ENCODE measurements at regions not wholly inside any gene's neighbourhood (a gene's known extent, or its start where the extent isn't known, plus 50 kb on each side); places are given as distances from the start of the nearest gene placed in this dataset.

GRCh38 chr4:129900430-129900953 is 804.5 kb downstream of the C4orf33 start:
- no peaks in the 10 kb centered on the region for H3K36me3 ChIP-seq (ENCODE audit: control insufficient read depth in 1 of 2, insufficient read depth in 2 of 2, low read length in 2 of 2)
- H3K4me1 ChIP-seq (ENCODE audit: control insufficient read depth in 1 of 2, insufficient read depth in 2 of 2, low read length in 2 of 2), result no peaks in the 10 kb centered on the region
- no peak overlapping the region for H3K4me3 ChIP-seq (ENCODE audit: low read depth in 1 of 2, low read length in 2 of 2)
- no peaks in the 10 kb centered on the region for H3K9me3 ChIP-seq (ENCODE audit: control insufficient read depth in 1 of 2, low read length in 2 of 2)
- H3K27ac ChIP-seq (ENCODE audit: low read length), result no peak overlapping the region
- H3K27me3 ChIP-seq (ENCODE audit: low read depth, low read length), result no peaks in the 10 kb centered on the region

- H3K4me1 ChIP-seq (ENCODE audit: control insufficient read depth in 1 of 2, insufficient read depth in 2 of 2, low read length in 2 of 2), result no peaks in the 10 kb centered on the region
- no peaks in the 10 kb centered on the region for H3K27me3 ChIP-seq (ENCODE audit: low read depth, low read length)
- H3K27ac ChIP-seq (ENCODE audit: low read length), result no peak overlapping the region
- H3K36me3 ChIP-seq (ENCODE audit: control insufficient read depth in 1 of 2, insufficient read depth in 2 of 2, low read length in 2 of 2), result no peaks in the 10 kb centered on the region
- no peaks in the 10 kb centered on the region for H3K9me3 ChIP-seq (ENCODE audit: control insufficient read depth in 1 of 2, low read length in 2 of 2)
- H3K4me3 ChIP-seq (ENCODE audit: low read depth in 1 of 2, low read length in 2 of 2), result no peak overlapping the region
These were observed 805.3 kb downstream of the C4orf33 start for GRCh38 chr4:129901205-129901604.

- Histone ChIP-seq H3K36me3 (ENCODE audit: control insufficient read depth in 1 of 2, insufficient read depth in 2 of 2, low read length in 2 of 2) (no peaks in the 10 kb centered on the region), H3K9me3 (ENCODE audit: control insufficient read depth in 1 of 2, low read length in 2 of 2) (no peaks in the 10 kb centered on the region), H3K4me1 (ENCODE audit: control insufficient read depth in 1 of 2, insufficient read depth in 2 of 2, low read length in 2 of 2) (no peaks in the 10 kb centered on the region), H3K27me3 (ENCODE audit: low read depth, low read length) (no peaks in the 10 kb centered on the region), H3K4me3 (ENCODE audit: low read depth in 1 of 2, low read length in 2 of 2) (no peak overlapping the region), H3K27ac (ENCODE audit: low read length) (no peak overlapping the region)
These were observed 807.9 kb downstream of the C4orf33 start for GRCh38 chr4:129903861-129904260.

- no peak overlapping the region for H3K27ac ChIP-seq (ENCODE audit: low read length)
- no peaks in the 10 kb centered on the region for H3K27me3 ChIP-seq (ENCODE audit: low read depth, low read length)
- no peaks in the 10 kb centered on the region for H3K36me3 ChIP-seq (ENCODE audit: control insufficient read depth in 1 of 2, insufficient read depth in 2 of 2, low read length in 2 of 2)
- no peak overlapping the region for H3K4me3 ChIP-seq (ENCODE audit: low read depth in 1 of 2, low read length in 2 of 2)
- no peaks in the 10 kb centered on the region for H3K4me1 ChIP-seq (ENCODE audit: control insufficient read depth in 1 of 2, insufficient read depth in 2 of 2, low read length in 2 of 2)
- H3K9me3 ChIP-seq (ENCODE audit: control insufficient read depth in 1 of 2, low read length in 2 of 2), result no peaks in the 10 kb centered on the region
These were observed 809.3 kb downstream of the C4orf33 start for GRCh38 chr4:129905256-129905655.

GRCh38 chr4:129908117-129908516 is 812.2 kb downstream of the C4orf33 start:
- Histone ChIP-seq H3K9me3 (ENCODE audit: control insufficient read depth in 1 of 2, low read length in 2 of 2) (no peaks in the 10 kb centered on the region), H3K27ac (ENCODE audit: low read length) (no peak overlapping the region), H3K27me3 (ENCODE audit: low read depth, low read length) (no peaks in the 10 kb centered on the region), H3K4me3 (ENCODE audit: low read depth in 1 of 2, low read length in 2 of 2) (no peak overlapping the region), H3K4me1 (ENCODE audit: control insufficient read depth in 1 of 2, insufficient read depth in 2 of 2, low read length in 2 of 2) (no peaks in the 10 kb centered on the region), H3K36me3 (ENCODE audit: control insufficient read depth in 1 of 2, insufficient read depth in 2 of 2, low read length in 2 of 2) (no peaks in the 10 kb centered on the region)

GRCh38 chr4:129916991-129917390 is 821.0 kb downstream of the C4orf33 start:
- Histone ChIP-seq H3K36me3 (ENCODE audit: control insufficient read depth in 1 of 2, insufficient read depth in 2 of 2, low read length in 2 of 2) (no peaks in the 10 kb centered on the region), H3K4me1 (ENCODE audit: control insufficient read depth in 1 of 2, insufficient read depth in 2 of 2, low read length in 2 of 2) (no peaks in the 10 kb centered on the region), H3K4me3 (ENCODE audit: low read depth in 1 of 2, low read length in 2 of 2) (no peak overlapping the region), H3K27me3 (ENCODE audit: low read depth, low read length) (no peaks in the 10 kb centered on the region), H3K9me3 (ENCODE audit: control insufficient read depth in 1 of 2, low read length in 2 of 2) (no peaks in the 10 kb centered on the region), H3K27ac (ENCODE audit: low read length) (no peak overlapping the region)

- Histone ChIP-seq H3K27ac (ENCODE audit: low read length) (no peak overlapping the region), H3K27me3 (ENCODE audit: low read depth, low read length) (no peaks in the 10 kb centered on the region), H3K36me3 (ENCODE audit: control insufficient read depth in 1 of 2, insufficient read depth in 2 of 2, low read length in 2 of 2) (no peaks in the 10 kb centered on the region), H3K9me3 (ENCODE audit: control insufficient read depth in 1 of 2, low read length in 2 of 2) (no peaks in the 10 kb centered on the region), H3K4me3 (ENCODE audit: low read depth in 1 of 2, low read length in 2 of 2) (no peak overlapping the region), H3K4me1 (ENCODE audit: control insufficient read depth in 1 of 2, insufficient read depth in 2 of 2, low read length in 2 of 2) (no peaks in the 10 kb centered on the region)
These were observed 821.7 kb downstream of the C4orf33 start for GRCh38 chr4:129917651-129918050.

- Histone ChIP-seq H3K4me1 (ENCODE audit: control insufficient read depth in 1 of 2, insufficient read depth in 2 of 2, low read length in 2 of 2) (no peaks in the 10 kb centered on the region), H3K27ac (ENCODE audit: low read length) (no peak overlapping the region), H3K4me3 (ENCODE audit: low read depth in 1 of 2, low read length in 2 of 2) (no peak overlapping the region), H3K36me3 (ENCODE audit: control insufficient read depth in 1 of 2, insufficient read depth in 2 of 2, low read length in 2 of 2) (no peaks in the 10 kb centered on the region), H3K9me3 (ENCODE audit: control insufficient read depth in 1 of 2, low read length in 2 of 2) (no peaks in the 10 kb centered on the region), H3K27me3 (ENCODE audit: low read depth, low read length) (no peaks in the 10 kb centered on the region)
These were observed 831.0 kb downstream of the C4orf33 start for GRCh38 chr4:129926936-129927335.

GRCh38 chr4:129929052-129929451 is 833.1 kb downstream of the C4orf33 start:
- Histone ChIP-seq H3K27ac (ENCODE audit: low read length) (no peak overlapping the region), H3K4me3 (ENCODE audit: low read depth in 1 of 2, low read length in 2 of 2) (no peak overlapping the region), H3K27me3 (ENCODE audit: low read depth, low read length) (no peaks in the 10 kb centered on the region), H3K36me3 (ENCODE audit: control insufficient read depth in 1 of 2, insufficient read depth in 2 of 2, low read length in 2 of 2) (no peaks in the 10 kb centered on the region), H3K9me3 (ENCODE audit: control insufficient read depth in 1 of 2, low read length in 2 of 2) (no peaks in the 10 kb centered on the region), H3K4me1 (ENCODE audit: control insufficient read depth in 1 of 2, insufficient read depth in 2 of 2, low read length in 2 of 2) (no peaks in the 10 kb centered on the region)

- Histone ChIP-seq H3K36me3 (ENCODE audit: control insufficient read depth in 1 of 2, insufficient read depth in 2 of 2, low read length in 2 of 2) (no peaks in the 10 kb centered on the region), H3K4me1 (ENCODE audit: control insufficient read depth in 1 of 2, insufficient read depth in 2 of 2, low read length in 2 of 2) (no peaks in the 10 kb centered on the region), H3K27ac (ENCODE audit: low read length) (no peak overlapping the region), H3K4me3 (ENCODE audit: low read depth in 1 of 2, low read length in 2 of 2) (no peak overlapping the region), H3K27me3 (ENCODE audit: low read depth, low read length) (no peaks in the 10 kb centered on the region), H3K9me3 (ENCODE audit: control insufficient read depth in 1 of 2, low read length in 2 of 2) (no peaks in the 10 kb centered on the region)
These were observed 834.0 kb downstream of the C4orf33 start for GRCh38 chr4:129929984-129930383.

GRCh38 chr4:129950217-129950616 is 854.3 kb downstream of the C4orf33 start:
- Histone ChIP-seq H3K36me3 (ENCODE audit: control insufficient read depth in 1 of 2, insufficient read depth in 2 of 2, low read length in 2 of 2) (no peaks in the 10 kb centered on the region), H3K4me3 (ENCODE audit: low read depth in 1 of 2, low read length in 2 of 2) (no peak overlapping the region), H3K4me1 (ENCODE audit: control insufficient read depth in 1 of 2, insufficient read depth in 2 of 2, low read length in 2 of 2) (no peaks in the 10 kb centered on the region), H3K27me3 (ENCODE audit: low read depth, low read length) (no peaks in the 10 kb centered on the region), H3K9me3 (ENCODE audit: control insufficient read depth in 1 of 2, low read length in 2 of 2) (no peaks in the 10 kb centered on the region), H3K27ac (ENCODE audit: low read length) (no peak overlapping the region)

- no peak overlapping the region for H3K4me3 ChIP-seq (ENCODE audit: low read depth in 1 of 2, low read length in 2 of 2)
- H3K27ac ChIP-seq (ENCODE audit: low read length), result no peak overlapping the region
- H3K4me1 ChIP-seq (ENCODE audit: control insufficient read depth in 1 of 2, insufficient read depth in 2 of 2, low read length in 2 of 2), result no peaks in the 10 kb centered on the region
- no peaks in the 10 kb centered on the region for H3K36me3 ChIP-seq (ENCODE audit: control insufficient read depth in 1 of 2, insufficient read depth in 2 of 2, low read length in 2 of 2)
- H3K27me3 ChIP-seq (ENCODE audit: low read depth, low read length), result no peaks in the 10 kb centered on the region
- H3K9me3 ChIP-seq (ENCODE audit: control insufficient read depth in 1 of 2, low read length in 2 of 2), result peaks cover 0 to 2% of the 10 kb centered on the region in 2 donors
These were observed 870.2 kb downstream of the C4orf33 start for GRCh38 chr4:129966175-129966574.
